Mesodermal cell (in vitro differentiated cells): ENCODE measurements at regions not wholly inside any gene's neighbourhood (a gene's known extent, or its start where the extent isn't known, plus 50 kb on each side); places are given as distances from the start of the nearest gene placed in this dataset.

Experiments used
- H3K27ac ChIP-seq: 2 replicates; pipeline ENCODE4 v1.7.0; 2013; ENCODE audit warnings: mild to moderate bottlenecking, low read depth, low read length, moderate library complexity; ENCODE audit not compliant: severe bottlenecking
- H3K36me3 ChIP-seq: 2 replicates; pipeline ENCODE4 v1.7.1; 2013; ENCODE audit warnings: mild to moderate bottlenecking, low read length, moderate library complexity; ENCODE audit not compliant: control insufficient read depth, insufficient read depth
- H3K4me1 ChIP-seq: one replicate; pipeline ENCODE4 v1.7.1; 2013; ENCODE audit warnings: mild to moderate bottlenecking, low read length; ENCODE audit not compliant: insufficient read depth, control insufficient read depth, poor library complexity, severe bottlenecking
- H3K4me3 ChIP-seq: 2 replicates; pipeline ENCODE4 v1.7.0; 2013; ENCODE audit warnings: low read length, control low read depth, mild to moderate bottlenecking; ENCODE audit not compliant: insufficient read depth, poor library complexity, severe bottlenecking; ENCODE audit errors: extremely low read depth
- H3K9me3 ChIP-seq: 2 replicates; pipeline ENCODE4 v1.7.1; 2013; ENCODE audit warnings: mild to moderate bottlenecking, low read length, moderate library complexity; ENCODE audit not compliant: control insufficient read depth
- WGBS, 2 experiments: methylation state at CpG; one replicate each; pipeline ENCODE4 v1.1.5; 2013; ENCODE audit warnings: missing lambda C conversion rate in 2 of 2; ENCODE audit not compliant: insufficient coverage in 2 of 2; 5-methylcytosine and 5-hydroxymethylcytosine counted together

GRCh38 chr5:23253621-23254198 lies 253.7 kb upstream of the PRDM9 start:
- H3K27ac ChIP-seq, result no peak overlapping the region
- WGBS, 2 experiments, result 83% methylated on average over 1 of the region's 1 CpG
- H3K9me3 ChIP-seq, result no peaks in the 10 kb centered on the region
- H3K36me3 ChIP-seq, result no peaks in the 10 kb centered on the region
- H3K4me3 ChIP-seq, result no peak overlapping the region
- no peaks in the 10 kb centered on the region for H3K4me1 ChIP-seq

- Histone ChIP-seq H3K4me1 (no peaks in the 10 kb centered on the region), H3K27ac (no peak overlapping the region), H3K9me3 (no peaks in the 10 kb centered on the region), H3K4me3 (no peak overlapping the region), H3K36me3 (no peaks in the 10 kb centered on the region)
- no CpG with 5 or more reads among the region's 2 CpGs for WGBS, 2 experiments
These were observed 264.5 kb upstream of the PRDM9 start for GRCh38 chr5:23242891-23243290.

- H3K4me1 ChIP-seq, result no peaks in the 10 kb centered on the region
- no peaks in the 10 kb centered on the region for H3K9me3 ChIP-seq
- H3K4me3 ChIP-seq, result no peak overlapping the region
- no peak overlapping the region for H3K27ac ChIP-seq
- 83% methylated on average over 1 of the region's 1 CpG; no CpG with 5 or more reads in 1 of the 2 experiments for WGBS, 2 experiments
- H3K36me3 ChIP-seq, result no peaks in the 10 kb centered on the region
These were observed 272.2 kb upstream of the PRDM9 start for GRCh38 chr5:23235246-23235645.

GRCh38 chr5:23234197-23234596 lies 273.2 kb upstream of the PRDM9 start:
- Histone ChIP-seq H3K9me3 (no peaks in the 10 kb centered on the region), H3K4me3 (no peak overlapping the region), H3K36me3 (no peaks in the 10 kb centered on the region), H3K4me1 (no peaks in the 10 kb centered on the region), H3K27ac (no peak overlapping the region)
- 45 to 69% methylated on average over 2 to 4 of the region's 4 CpGs for WGBS, 2 experiments

- Histone ChIP-seq H3K4me1 (peaks cover 2% of the 10 kb centered on the region), H3K9me3 (no peaks in the 10 kb centered on the region), H3K4me3 (no peak overlapping the region), H3K27ac (no peak overlapping the region), H3K36me3 (no peaks in the 10 kb centered on the region)
These were observed 283.6 kb upstream of the PRDM9 start for GRCh38 chr5:23223846-23224245.

- no CpG with 5 or more reads among the region's 3 CpGs for WGBS, 2 experiments
- H3K4me1 ChIP-seq, result peaks cover 2% of the 10 kb centered on the region
- no peaks in the 10 kb centered on the region for H3K36me3 ChIP-seq
- no peaks in the 10 kb centered on the region for H3K9me3 ChIP-seq
- no peak overlapping the region for H3K27ac ChIP-seq
- no peak overlapping the region for H3K4me3 ChIP-seq
These were observed 285.6 kb upstream of the PRDM9 start for GRCh38 chr5:23221831-23222230.

GRCh38 chr5:23217159-23217558 lies 290.2 kb upstream of the PRDM9 start:
- 57 to 100% methylated on average over 1 of the region's 1 CpG for WGBS, 2 experiments
- H3K27ac ChIP-seq, result no peak overlapping the region
- H3K4me1 ChIP-seq, result no peaks in the 10 kb centered on the region
- H3K36me3 ChIP-seq, result no peaks in the 10 kb centered on the region
- H3K4me3 ChIP-seq, result no peak overlapping the region
- no peaks in the 10 kb centered on the region for H3K9me3 ChIP-seq

- Histone ChIP-seq H3K4me3 (no peak overlapping the region), H3K36me3 (no peaks in the 10 kb centered on the region), H3K4me1 (no peaks in the 10 kb centered on the region), H3K9me3 (no peaks in the 10 kb centered on the region), H3K27ac (no peak overlapping the region)
- WGBS, 2 experiments, result 100% methylated on average over 2 of the region's 5 CpGs; no CpG with 5 or more reads in 1 of the 2 experiments
These were observed 291.1 kb upstream of the PRDM9 start for GRCh38 chr5:23216345-23216744.

- Histone ChIP-seq H3K4me3 (no peak overlapping the region), H3K4me1 (no peaks in the 10 kb centered on the region), H3K36me3 (no peaks in the 10 kb centered on the region), H3K27ac (no peak overlapping the region), H3K9me3 (no peaks in the 10 kb centered on the region)
- 33% methylated on average over 1 of the region's 1 CpG; no CpG with 5 or more reads in 1 of the 2 experiments for WGBS, 2 experiments
These were observed 298.4 kb upstream of the PRDM9 start for GRCh38 chr5:23208959-23209431.

- no peaks in the 10 kb centered on the region for H3K36me3 ChIP-seq
- H3K4me1 ChIP-seq, result no peaks in the 10 kb centered on the region
- H3K27ac ChIP-seq, result no peak overlapping the region
- no peak overlapping the region for H3K4me3 ChIP-seq
- no peaks in the 10 kb centered on the region for H3K9me3 ChIP-seq
These were observed 303.3 kb upstream of the PRDM9 start for GRCh38 chr5:23204111-23204510.

GRCh38 chr5:23169660-23170416 lies 316.7 kb upstream of the CDH12 start:
- Histone ChIP-seq H3K36me3 (no peaks in the 10 kb centered on the region), H3K4me1 (no peaks in the 10 kb centered on the region), H3K27ac (no peak overlapping the region), H3K9me3 (no peaks in the 10 kb centered on the region), H3K4me3 (no peak overlapping the region)
- WGBS, 2 experiments, result 58 to 88% methylated on average over 3 to 4 of the region's 7 CpGs
